ACC112 (cell line): ENCODE measurements at regions not wholly inside any gene's neighbourhood (a gene's known extent, or its start where the extent isn't known, plus 50 kb on each side); places are given as distances from the start of the nearest gene placed in this dataset.
"Not testable (repeated sequence)": the region's sequence is repeated elsewhere in the genome, so short reads cannot be mapped to it uniquely, and the experiment has no call there.

Experiments used
- H2AFZ ChIP-seq: fragments of 200-600 bp; sonication (generic); one replicate; pipeline ENCODE4 v1.6.0; 2017; ENCODE audit warnings: antibody characterized with exemption, low read length; ENCODE audit not compliant: unreplicated experiment
- H3K27ac ChIP-seq: fragments of 200-600 bp; sonication (generic); 2 replicates; pipeline ENCODE4 v1.5.1; 2014; ENCODE audit warnings: low read depth, mild to moderate bottlenecking, antibody characterized with exemption, low read length, moderate library complexity
- H3K27me3 ChIP-seq: fragments of 200-600 bp; sonication (generic); 2 replicates; pipeline ENCODE4 v1.6.1; 2014; ENCODE audit warnings: mild to moderate bottlenecking, antibody characterized with exemption, low read length, moderate library complexity, mixed read lengths; ENCODE audit not compliant: insufficient read depth
- H3K36me3 ChIP-seq: fragments of 200-600 bp; sonication (generic); 2 replicates; pipeline ENCODE4 v1.6.1; 2016; ENCODE audit warnings: mild to moderate bottlenecking, antibody characterized with exemption, low read length, moderate library complexity, mixed read lengths; ENCODE audit not compliant: insufficient read depth
- H3K4me1 ChIP-seq: fragments of 200-600 bp; sonication (generic); one replicate; pipeline ENCODE4 v1.6.1; 2016; ENCODE audit warnings: low read length, mixed read lengths; ENCODE audit not compliant: insufficient read depth, unreplicated experiment, control insufficient read depth
- H3K4me3 ChIP-seq: fragments of 200-600 bp; sonication (generic); 2 replicates; pipeline ENCODE4 v1.5.1; 2014; ENCODE audit warnings: mild to moderate bottlenecking, low read depth, low read length
- H3K79me2 ChIP-seq: fragments of 200-600 bp; sonication (generic); one replicate; pipeline ENCODE4 v1.6.0; 2016; ENCODE audit warnings: low read length; ENCODE audit not compliant: control insufficient read depth, unreplicated experiment, insufficient read depth

DNA sequence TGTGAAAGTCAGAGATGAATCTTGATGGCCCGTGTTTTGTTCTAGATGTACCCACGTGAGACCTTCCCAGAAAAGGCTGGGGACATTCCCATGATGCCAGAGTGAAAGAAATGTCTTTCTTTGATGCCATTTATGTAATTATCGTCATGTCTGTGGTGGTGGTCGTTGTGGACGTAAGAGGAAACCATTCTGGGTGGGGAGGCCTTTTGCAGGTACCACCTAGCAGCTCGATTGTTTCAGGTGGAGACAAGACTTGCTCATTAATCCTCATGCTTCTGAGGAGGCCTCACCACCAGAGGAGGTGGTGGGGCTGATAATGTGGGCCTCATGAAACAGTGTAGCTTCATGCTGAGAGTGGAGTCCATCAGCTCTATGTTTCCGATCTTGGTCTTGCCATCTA, 58.1 kb upstream of the USP3 start:
- Histone ChIP-seq H3K36me3 (no peaks in the 10 kb centered on the region), H2AFZ (no peak overlapping the region), H3K4me3 (no peak overlapping the region), H3K79me2 (no peaks in the 10 kb centered on the region), H3K27ac (no peak overlapping the region), H3K27me3 (peaks cover 6% of the 10 kb centered on the region; the same call in 1 of the 2 replicates), H3K4me1 (peaks cover 8% of the 10 kb centered on the region)

DNA sequence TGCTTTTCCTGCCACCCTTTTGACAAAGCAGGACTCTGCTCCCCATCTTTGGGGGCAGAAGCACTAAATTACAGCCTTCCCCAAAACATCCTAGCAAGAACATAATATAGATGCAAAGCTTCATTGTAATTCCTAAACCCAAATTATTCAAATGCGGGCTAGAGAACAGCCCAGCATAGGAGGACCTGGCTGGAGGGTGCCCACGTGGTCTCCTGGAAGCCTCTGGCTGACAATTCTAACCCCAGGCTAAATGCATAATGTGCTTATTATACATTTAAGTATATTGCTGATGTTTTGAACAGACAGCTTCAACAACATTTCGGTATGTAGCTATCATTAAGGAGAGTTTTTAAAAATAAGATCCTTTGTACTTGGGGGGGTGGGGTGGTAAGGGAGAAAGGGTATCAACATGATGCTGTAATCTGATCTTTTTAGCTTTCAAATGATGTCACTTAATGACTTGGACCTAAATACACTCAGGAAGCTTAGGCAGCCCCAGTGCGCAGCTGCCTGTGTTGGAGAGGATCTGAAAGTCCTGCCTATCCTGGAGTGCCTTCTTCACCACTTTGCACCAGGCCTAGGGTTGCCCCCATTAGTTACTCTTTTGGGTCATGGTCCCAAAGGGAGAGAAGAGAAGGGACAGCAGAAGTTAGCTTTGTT, 57.2 kb upstream of the USP3 start:
- no peaks in the 10 kb centered on the region for H3K36me3 ChIP-seq
- H3K79me2 ChIP-seq: no peaks in the 10 kb centered on the region
- H3K27me3 ChIP-seq: peaks cover 6% of the 10 kb centered on the region; the same call in 1 of the 2 replicates
- H2AFZ ChIP-seq: no peak overlapping the region
- no peak overlapping the region for H3K27ac ChIP-seq
- peaks cover 8% of the 10 kb centered on the region for H3K4me1 ChIP-seq
- H3K4me3 ChIP-seq: no peak overlapping the region

DNA sequence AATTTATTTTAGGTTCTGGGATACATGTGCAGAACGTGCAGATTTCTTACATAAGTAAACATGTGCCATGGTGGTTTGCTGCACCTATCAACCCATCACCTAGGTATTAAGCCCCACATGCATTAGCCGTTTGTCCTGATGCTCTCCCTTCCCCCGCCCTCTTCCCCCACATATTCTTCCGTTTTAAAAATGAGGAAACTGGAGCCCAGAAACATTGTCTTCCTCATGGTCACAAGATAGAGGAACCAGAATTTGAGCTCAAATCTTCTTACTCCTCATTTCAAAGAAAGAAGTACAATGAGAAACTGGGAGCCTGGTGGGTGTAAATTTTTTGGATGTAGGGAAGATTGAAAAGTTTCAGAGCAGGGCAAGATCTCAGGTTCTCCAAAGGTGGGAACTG, 56.1 kb upstream of the USP3 start:
- no peak overlapping the region for H2AFZ ChIP-seq
- peaks cover 8% of the 10 kb centered on the region for H3K4me1 ChIP-seq
- peaks cover 6% of the 10 kb centered on the region; the same call in 1 of the 2 replicates for H3K27me3 ChIP-seq
- no peak overlapping the region for H3K4me3 ChIP-seq
- no peaks in the 10 kb centered on the region for H3K36me3 ChIP-seq
- no peaks in the 10 kb centered on the region for H3K79me2 ChIP-seq
- H3K27ac ChIP-seq: no peak overlapping the region

DNA sequence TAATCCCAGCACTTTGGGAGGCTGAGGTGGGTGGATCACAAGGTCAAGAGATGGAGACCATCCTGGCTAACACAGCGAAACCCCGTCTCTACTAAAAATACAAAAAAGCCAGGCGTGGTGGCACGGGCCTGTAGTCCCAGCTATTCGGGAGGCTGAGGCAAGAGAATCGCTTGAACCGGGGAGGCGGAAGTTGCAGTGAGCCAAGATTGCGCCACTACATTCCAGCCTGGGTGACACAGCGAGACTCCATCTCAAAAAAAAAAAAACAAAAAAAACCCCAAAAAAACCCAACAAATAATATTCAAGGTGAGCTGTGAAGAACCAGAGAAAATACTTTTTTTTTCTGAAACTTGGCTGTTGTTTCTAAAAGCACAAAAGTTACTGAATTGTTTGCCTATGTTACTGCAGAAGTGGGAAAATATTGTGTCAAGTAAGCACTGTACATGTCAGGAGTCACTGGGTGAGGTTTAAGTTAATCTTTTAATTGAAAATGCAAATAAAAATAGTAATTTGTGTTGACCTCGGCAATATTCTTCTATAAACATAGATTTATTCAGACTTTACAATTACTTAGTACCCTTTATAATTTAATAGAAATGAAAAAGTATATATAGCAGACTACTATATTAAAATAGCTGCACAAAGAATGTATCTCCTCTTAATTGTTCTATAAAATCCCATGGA, 55.4 kb upstream of the USP3 start:
- not testable (repeated sequence) for H3K36me3 ChIP-seq, H3K27ac ChIP-seq, H3K4me1 ChIP-seq, H3K4me3 ChIP-seq, H3K27me3 ChIP-seq, H2AFZ ChIP-seq, H3K79me2 ChIP-seq

DNA sequence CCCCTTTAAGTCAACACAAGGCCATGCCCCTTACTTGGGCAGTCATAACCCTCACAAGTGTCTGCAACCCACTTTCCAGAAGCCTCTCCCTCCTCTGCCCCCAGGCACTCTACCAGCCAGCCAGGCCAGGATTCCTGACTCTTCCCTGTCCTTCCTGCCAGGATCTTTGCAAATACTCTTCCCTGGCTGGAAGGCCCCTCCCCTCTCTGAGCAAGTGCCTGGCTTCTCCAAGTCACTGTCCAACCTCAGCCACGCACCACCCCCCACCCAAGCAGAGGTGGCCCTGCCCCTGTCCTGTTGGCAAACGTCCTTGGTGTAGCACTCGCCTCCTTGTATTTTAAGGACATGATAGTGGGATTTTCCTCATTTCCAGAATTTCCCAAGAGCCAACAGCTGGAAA, 54.7 kb upstream of the USP3 start:
- Histone ChIP-seq H3K36me3 (no peaks in the 10 kb centered on the region), H2AFZ (no peak overlapping the region), H3K27ac (no peak overlapping the region), H3K4me3 (no peak overlapping the region), H3K4me1 (peaks cover 8% of the 10 kb centered on the region), H3K27me3 (no peaks in the 10 kb centered on the region; the same call in 1 of the 2 replicates), H3K79me2 (no peaks in the 10 kb centered on the region)

DNA sequence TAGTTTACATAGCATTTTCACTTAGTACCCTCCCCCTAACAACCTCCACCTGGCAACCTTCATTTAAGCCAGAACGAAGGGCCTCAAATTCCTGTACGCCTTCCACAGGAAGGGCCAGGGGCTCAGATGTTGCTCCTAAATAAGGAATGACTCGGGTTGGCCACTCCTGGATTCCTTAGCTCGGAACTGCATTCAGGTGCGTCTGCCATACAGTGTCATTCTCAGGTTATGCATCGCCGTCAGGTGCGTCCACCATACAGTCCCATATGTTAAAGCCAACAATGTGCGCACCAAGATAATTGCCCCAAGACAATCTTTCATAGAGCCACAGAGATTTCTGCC, 53.5 kb upstream of the USP3 start:
- Histone ChIP-seq H3K27ac (no peak overlapping the region), H3K36me3 (no peaks in the 10 kb centered on the region), H3K27me3 (no peaks in the 10 kb centered on the region), H3K79me2 (no peaks in the 10 kb centered on the region), H3K4me1 (peaks cover 8% of the 10 kb centered on the region), H2AFZ (no peak overlapping the region), H3K4me3 (no peak overlapping the region)

DNA sequence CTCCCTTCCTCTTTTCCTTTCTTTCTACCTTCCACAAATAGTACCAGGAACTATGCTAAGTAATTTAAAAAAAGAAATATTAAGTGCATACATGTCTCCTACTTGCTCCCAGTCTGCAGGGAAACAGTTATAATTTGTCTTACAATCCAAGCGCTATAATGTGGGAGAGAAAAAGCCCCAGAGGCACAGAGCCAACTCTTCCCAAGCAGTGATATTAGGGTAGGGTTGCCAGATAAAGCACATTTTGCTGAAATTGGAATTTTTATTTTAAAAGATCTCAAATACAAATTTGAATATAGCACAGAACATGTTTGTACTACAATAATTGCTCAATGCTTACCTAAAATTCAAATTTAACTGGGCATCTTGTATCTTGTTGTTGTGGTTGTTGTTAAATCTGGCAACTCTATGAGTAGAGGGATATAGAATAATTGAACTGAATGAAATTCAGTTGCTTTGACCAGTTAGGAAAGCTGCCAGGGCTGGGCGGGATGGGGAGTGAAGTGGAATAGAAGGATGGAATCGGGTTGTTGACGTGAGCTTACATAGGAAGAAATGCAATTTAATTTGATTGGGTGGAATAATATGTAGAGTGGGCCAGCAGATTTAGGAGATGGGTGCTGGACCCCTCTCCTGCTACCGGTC, 52.6 kb upstream of the USP3 start:
- H3K4me3 ChIP-seq: no peak overlapping the region

DNA sequence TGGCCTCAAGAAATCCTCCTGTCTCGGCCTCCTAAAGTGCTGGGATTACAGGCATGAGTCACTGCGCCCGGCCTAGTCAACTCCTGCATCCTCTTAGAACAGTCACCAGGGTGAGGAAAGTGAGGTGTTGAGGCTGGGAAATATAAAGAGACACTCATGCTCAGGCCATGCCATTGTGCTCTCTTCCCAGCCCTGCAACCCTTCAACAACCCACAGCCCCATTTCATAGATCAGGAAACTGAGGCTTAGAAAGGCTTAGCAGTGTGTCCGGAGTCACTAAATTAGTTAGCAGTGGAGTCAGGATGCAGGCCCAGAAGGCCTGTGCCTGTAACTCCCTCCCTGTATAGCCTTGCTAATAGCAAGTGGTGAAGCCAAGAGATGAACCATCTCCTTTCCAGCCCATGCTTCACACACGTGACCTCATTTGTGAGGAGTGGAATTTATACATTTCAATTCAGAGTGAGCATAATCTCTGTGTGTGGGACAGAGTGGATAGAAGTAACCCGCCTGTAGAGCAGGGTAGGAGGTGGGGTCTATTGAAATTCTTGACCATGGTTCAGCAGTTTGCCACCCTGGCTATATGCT, 51.7 kb upstream of the USP3 start:
- H3K4me3 ChIP-seq: no peak overlapping the region
- no peaks in the 10 kb centered on the region for H3K27me3 ChIP-seq
- H2AFZ ChIP-seq: no peak overlapping the region
- no peaks in the 10 kb centered on the region for H3K79me2 ChIP-seq
- peaks cover 12% of the 10 kb centered on the region for H3K4me1 ChIP-seq
- no peak overlapping the region for H3K27ac ChIP-seq
- H3K36me3 ChIP-seq: no peaks in the 10 kb centered on the region

More for the DNA sequence above, 52.6 kb upstream of the USP3 start:
- no peaks in the 10 kb centered on the region for H3K27me3 ChIP-seq
- H3K4me1 ChIP-seq: peaks cover 12% of the 10 kb centered on the region
- no peak overlapping the region for H2AFZ ChIP-seq
- no peak overlapping the region for H3K27ac ChIP-seq
- H3K36me3 ChIP-seq: no peaks in the 10 kb centered on the region
- H3K79me2 ChIP-seq: no peaks in the 10 kb centered on the region

DNA sequence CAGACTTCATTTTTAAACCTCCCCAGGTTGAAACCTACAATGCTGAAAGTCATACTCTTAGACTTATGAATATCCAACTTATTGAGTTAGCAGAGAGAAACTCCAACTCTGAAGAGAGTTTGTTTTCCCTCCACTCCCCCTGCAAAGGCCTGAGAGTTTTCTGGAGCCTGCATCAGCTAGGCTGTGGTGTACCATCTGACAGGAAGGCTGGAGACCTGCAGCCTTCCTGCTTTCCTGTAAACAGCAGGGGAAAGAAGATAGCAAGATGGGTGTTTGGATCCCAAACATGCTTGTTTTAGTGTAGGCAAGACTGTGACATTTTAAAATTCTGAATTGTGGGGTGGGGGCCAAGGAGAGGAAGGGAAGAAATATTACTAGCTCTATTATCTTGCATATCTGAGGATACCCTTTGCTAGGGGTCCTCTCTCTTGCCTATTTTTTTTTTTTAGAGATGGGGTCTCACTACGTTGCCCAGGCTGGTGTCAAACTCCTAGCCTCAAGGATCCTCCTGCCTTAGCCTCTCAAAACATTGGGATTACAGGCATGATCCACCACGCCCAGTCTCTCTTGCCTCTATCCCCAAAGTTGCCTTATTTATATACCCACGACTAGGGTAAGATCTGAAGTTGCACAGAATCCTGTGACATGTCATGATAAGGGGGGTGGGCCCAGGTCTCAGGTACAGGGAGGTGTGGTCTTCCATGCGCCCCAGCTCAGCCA, 51.0 kb upstream of the USP3 start:
- Histone ChIP-seq H3K4me1 (peaks cover 12% of the 10 kb centered on the region), H3K27ac (no peak overlapping the region), H2AFZ (no peak overlapping the region), H3K79me2 (no peaks in the 10 kb centered on the region), H3K4me3 (no peak overlapping the region), H3K27me3 (no peaks in the 10 kb centered on the region), H3K36me3 (no peaks in the 10 kb centered on the region)

DNA sequence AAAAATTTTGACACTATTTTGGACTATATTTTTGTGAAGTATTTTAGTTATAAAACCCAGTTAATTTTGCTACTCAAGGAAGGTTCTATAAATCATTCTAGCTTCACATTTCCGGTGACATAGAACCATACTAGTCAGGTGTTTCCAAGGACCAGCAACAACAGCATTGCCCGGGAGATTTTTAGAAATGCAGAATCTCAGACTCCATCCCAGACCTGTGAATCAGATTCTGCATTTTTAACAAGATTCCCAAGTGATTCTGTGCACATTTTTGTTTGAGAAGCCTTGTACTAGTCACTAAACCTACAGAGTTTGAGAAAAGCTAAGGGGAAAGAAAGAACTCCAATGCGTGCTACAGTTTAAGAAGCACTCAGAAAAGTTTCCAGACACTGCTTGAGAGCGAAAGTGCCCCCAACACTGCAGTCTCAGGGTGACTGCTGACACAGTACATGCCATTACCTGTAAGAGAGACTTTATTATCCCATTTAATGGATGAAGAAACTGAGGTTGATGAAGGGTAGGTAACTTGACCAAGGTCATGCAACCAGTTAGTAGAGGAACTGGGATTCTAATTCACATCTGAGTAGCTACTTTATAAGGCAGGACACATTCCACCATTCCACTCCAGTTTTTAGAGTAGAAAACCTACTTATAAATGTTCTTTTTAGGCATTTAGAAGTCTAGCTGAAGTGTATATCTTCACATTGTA, 49.7 kb upstream of the USP3 start:
- H2AFZ ChIP-seq: no peak overlapping the region
- no peaks in the 10 kb centered on the region for H3K36me3 ChIP-seq
- H3K79me2 ChIP-seq: no peaks in the 10 kb centered on the region
- H3K4me1 ChIP-seq: peaks cover 9% of the 10 kb centered on the region
- H3K4me3 ChIP-seq: no peak overlapping the region
- H3K27ac ChIP-seq: no peak overlapping the region
- no peaks in the 10 kb centered on the region for H3K27me3 ChIP-seq
